VCaP (cell line): ENCODE measurements at regions not wholly inside any gene's neighbourhood (a gene's known extent, or its start where the extent isn't known, plus 50 kb on each side); places are given as distances from the start of the nearest gene placed in this dataset.

ENCODE experiments used
- H3K27ac ChIP-seq: fragments of 450-650 bp; 2 replicates; pipeline ENCODE4 v1.5.1; 2017
- TF ChIP-seq, protein P1 (sequence below): fragments of 450-650 bp; conservative IDR thresholded peaks from 2 replicates; pipeline ENCODE4 v1.5.1; 2017; ENCODE audit warnings: mild to moderate bottlenecking, moderate library complexity

DNA sequence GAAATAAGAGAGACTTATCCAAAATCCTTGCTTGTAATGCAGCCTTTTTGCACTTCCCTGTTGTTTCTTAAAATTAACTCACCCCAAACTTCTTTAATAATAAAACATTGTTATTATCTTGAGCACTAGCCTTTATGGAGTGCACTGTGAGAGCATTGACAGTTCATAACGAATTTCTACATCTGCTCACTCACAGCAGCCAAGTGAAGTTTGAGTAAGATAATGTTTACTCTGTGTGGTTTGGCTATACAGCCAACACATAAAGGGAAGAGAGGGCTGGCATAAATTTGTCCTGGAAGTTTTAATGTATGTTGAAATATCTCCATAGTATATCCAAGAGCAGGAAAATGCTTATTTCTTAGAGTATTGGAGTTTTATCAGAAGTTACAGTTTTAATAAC, 227.9 kb downstream of the FRK start:
- no peak overlapping the region for H3K27ac ChIP-seq
- TF ChIP-seq, protein P1, sequence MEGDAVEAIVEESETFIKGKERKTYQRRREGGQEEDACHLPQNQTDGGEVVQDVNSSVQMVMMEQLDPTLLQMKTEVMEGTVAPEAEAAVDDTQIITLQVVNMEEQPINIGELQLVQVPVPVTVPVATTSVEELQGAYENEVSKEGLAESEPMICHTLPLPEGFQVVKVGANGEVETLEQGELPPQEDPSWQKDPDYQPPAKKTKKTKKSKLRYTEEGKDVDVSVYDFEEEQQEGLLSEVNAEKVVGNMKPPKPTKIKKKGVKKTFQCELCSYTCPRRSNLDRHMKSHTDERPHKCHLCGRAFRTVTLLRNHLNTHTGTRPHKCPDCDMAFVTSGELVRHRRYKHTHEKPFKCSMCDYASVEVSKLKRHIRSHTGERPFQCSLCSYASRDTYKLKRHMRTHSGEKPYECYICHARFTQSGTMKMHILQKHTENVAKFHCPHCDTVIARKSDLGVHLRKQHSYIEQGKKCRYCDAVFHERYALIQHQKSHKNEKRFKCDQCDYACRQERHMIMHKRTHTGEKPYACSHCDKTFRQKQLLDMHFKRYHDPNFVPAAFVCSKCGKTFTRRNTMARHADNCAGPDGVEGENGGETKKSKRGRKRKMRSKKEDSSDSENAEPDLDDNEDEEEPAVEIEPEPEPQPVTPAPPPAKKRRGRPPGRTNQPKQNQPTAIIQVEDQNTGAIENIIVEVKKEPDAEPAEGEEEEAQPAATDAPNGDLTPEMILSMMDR = no peak

DNA sequence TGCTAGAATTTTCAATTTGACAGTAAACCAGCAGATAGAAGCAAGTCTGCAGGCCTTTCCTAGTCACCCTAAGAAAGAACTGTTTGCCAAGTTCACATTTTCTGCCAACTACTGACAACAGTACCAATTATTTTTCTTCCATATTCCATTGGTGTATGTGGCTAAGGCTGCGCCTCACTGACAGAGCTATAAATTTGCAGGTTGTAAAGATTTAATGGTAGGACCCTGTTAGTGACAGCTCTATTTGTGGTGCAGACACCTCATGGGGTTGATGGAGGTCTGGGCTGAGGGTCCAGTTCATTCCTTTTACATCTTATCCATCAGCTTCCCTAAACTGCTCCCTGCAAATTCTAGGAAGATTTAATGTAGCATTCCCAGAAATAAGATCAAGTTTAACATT, 228.5 kb downstream of the FRK start:
- no peak overlapping the region for H3K27ac ChIP-seq
- TF ChIP-seq, protein P1 = no peak

- H3K27ac ChIP-seq = no peak overlapping the region
- TF ChIP-seq, protein P1 = no peak
Measured at GRCh38 chr6:115830895-115831294, 229.8 kb downstream of the FRK start.

GRCh38 chr6:115821798-115822197, 238.9 kb downstream of the FRK start:
- H3K27ac ChIP-seq = no peak overlapping the region
- TF ChIP-seq, protein P1 = no peak

DNA sequence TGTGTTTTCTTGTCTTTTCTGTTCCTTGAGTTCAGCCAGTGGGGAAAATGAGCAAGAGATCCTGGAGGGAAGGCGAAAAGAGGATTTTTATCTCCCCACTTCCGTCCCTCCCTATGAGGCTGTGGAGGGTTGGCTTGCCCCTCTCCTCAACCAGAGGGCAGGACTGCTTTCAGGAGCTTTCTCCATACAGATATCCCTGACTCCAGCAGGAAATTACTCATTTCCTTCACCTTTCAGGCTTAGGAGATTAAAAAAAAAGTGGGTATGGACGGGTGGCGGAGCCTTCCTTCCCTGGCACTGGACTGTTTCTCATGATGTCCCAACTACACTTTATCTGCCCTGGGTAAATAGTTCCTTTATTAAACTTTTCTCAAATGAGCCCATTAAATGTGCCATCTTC, 241.2 kb downstream of the FRK start:
- TF ChIP-seq, protein P1 = no peak
- H3K27ac ChIP-seq = no peak overlapping the region

- H3K27ac ChIP-seq = peak overlapping the region; percentile 73
- TF ChIP-seq, protein P1 = no peak
Measured at GRCh38 chr6:115817161-115817560, 243.5 kb downstream of the FRK start.

GRCh38 chr6:115814907-115815306, 245.8 kb downstream of the FRK start:
- TF ChIP-seq, protein P1 = no peak
- no peak overlapping the region for H3K27ac ChIP-seq

DNA sequence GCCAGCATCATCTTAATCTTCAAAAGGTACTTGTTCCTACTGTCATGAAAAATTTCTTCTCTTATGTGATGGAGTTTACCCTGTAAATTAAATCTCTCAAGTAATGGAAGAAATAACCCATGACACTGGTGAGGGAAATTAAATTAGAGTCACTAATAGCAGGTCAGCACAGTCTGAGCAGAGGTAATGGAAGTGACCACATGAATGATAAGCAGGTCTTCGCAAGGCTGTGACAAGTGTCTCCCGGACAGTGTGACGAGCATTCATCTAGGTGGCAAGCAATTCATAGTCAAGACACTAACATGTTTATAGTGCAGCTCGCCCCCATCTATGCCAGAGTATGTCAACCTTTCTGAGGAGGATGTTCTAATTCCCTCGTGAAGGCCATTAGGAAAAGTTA, 249.2 kb downstream of the FRK start:
- H3K27ac ChIP-seq = no peak overlapping the region
- TF ChIP-seq, protein P1 = no peak
